ENCODE measurements at regions not wholly inside any gene's neighbourhood (a gene's known extent, or its start where the extent isn't known, plus 50 kb on each side); places are given as distances from the start of the nearest gene placed in this dataset.

GRCh38 chr2:3009483-3009882 is 368.1 kb downstream of the EIPR1 start:
- no peak overlapping the region for H3K27ac Mint-ChIP-seq
- DNase-seq (no peak), ATAC-seq (no peak)
- Histone ChIP-seq H3K4me1 (ENCODE audit: control insufficient read depth, insufficient read depth, low read length) (no peaks in the 10 kb centered on the region), H3K9me3 (ENCODE audit: control insufficient read depth, insufficient read depth, low read length) (peaks cover 4% of the 10 kb centered on the region), H3K36me3 (ENCODE audit: control insufficient read depth, insufficient read depth, low read length) (no peaks in the 10 kb centered on the region), H3K27ac (ENCODE audit: low read length) (no peak overlapping the region), H3K27me3 (ENCODE audit: control insufficient read depth, insufficient read depth, low read length) (no peaks in the 10 kb centered on the region), H3K4me3 (ENCODE audit: low read length) (no peak overlapping the region)
- no peaks in the 10 kb centered on the region for H3K36me3 Mint-ChIP-seq
- no peak for TF ChIP-seq CTCF (IDR thresholded peaks at IDR 0.05)
- intact Hi-C loops (cut with micrococcal nuclease) = no loop called here
- H3K9me3 Mint-ChIP-seq = peaks cover 8 to 9% of the 10 kb centered on the region in 2 donors
- no peaks in the 10 kb centered on the region for H3K4me1 Mint-ChIP-seq
- peaks cover 11 to 16% of the 10 kb centered on the region in 2 donors for H3K27me3 Mint-ChIP-seq (ENCODE audit: low read depth in 2 of 2)
- 87% methylated on average over 6 of the region's 7 CpGs for WGBS (ENCODE audit: insufficient coverage)
- H3K4me3 Mint-ChIP-seq = no peak overlapping the region

GRCh38 chr2:3009005-3009404 is 368.6 kb downstream of the EIPR1 start:
- no peak overlapping the region for H3K27ac Mint-ChIP-seq
- Histone ChIP-seq H3K36me3 (ENCODE audit: control insufficient read depth, insufficient read depth, low read length) (no peaks in the 10 kb centered on the region), H3K9me3 (ENCODE audit: control insufficient read depth, insufficient read depth, low read length) (peaks cover 4% of the 10 kb centered on the region), H3K4me1 (ENCODE audit: control insufficient read depth, insufficient read depth, low read length) (no peaks in the 10 kb centered on the region), H3K4me3 (ENCODE audit: low read length) (no peak overlapping the region), H3K27ac (ENCODE audit: low read length) (no peak overlapping the region), H3K27me3 (ENCODE audit: control insufficient read depth, insufficient read depth, low read length) (no peaks in the 10 kb centered on the region)
- peaks cover 8% of the 10 kb centered on the region in 2 donors for H3K9me3 Mint-ChIP-seq
- no peaks in the 10 kb centered on the region for H3K4me1 Mint-ChIP-seq
- intact Hi-C loops (cut with micrococcal nuclease) = no loop called here
- H3K4me3 Mint-ChIP-seq = no peak overlapping the region
- peaks cover 11 to 19% of the 10 kb centered on the region in 2 donors for H3K27me3 Mint-ChIP-seq (ENCODE audit: low read depth in 2 of 2)
- 66% methylated on average over 8 of the region's 8 CpGs for WGBS (ENCODE audit: insufficient coverage)
- DNase-seq = no peak
- ATAC-seq = no peak
- H3K36me3 Mint-ChIP-seq = no peaks in the 10 kb centered on the region
- TF ChIP-seq CTCF (IDR thresholded peaks at IDR 0.05) = no peak

- Histone ChIP-seq H3K27me3 (ENCODE audit: control insufficient read depth, insufficient read depth, low read length) (no peaks in the 10 kb centered on the region), H3K4me3 (ENCODE audit: low read length) (no peak overlapping the region), H3K4me1 (ENCODE audit: control insufficient read depth, insufficient read depth, low read length) (no peaks in the 10 kb centered on the region), H3K36me3 (ENCODE audit: control insufficient read depth, insufficient read depth, low read length) (no peaks in the 10 kb centered on the region), H3K9me3 (ENCODE audit: control insufficient read depth, insufficient read depth, low read length) (peaks cover 3% of the 10 kb centered on the region), H3K27ac (ENCODE audit: low read length) (no peak overlapping the region)
- WGBS (ENCODE audit: insufficient coverage) = 71% methylated on average over 2 of the region's 4 CpGs
- ATAC-seq (no peak), DNase-seq (no peak)
- Mint-ChIP-seq H3K36me3 (no peaks in the 10 kb centered on the region), H3K4me1 (no peaks in the 10 kb centered on the region), H3K27ac (no peak overlapping the region), H3K27me3 (ENCODE audit: low read depth in 2 of 2) (peaks cover 8 to 23% of the 10 kb centered on the region in 2 donors), H3K9me3 (peaks cover 5% of the 10 kb centered on the region in 2 donors), H3K4me3 (no peak overlapping the region)
- TF ChIP-seq CTCF (IDR thresholded peaks at IDR 0.05) = no peak
- intact Hi-C loops (cut with micrococcal nuclease) = no loop called here
Observed at GRCh38 chr2:3008561-3008960, 369.1 kb downstream of the EIPR1 start.

- Histone ChIP-seq H3K27me3 (ENCODE audit: control insufficient read depth, insufficient read depth, low read length) (no peaks in the 10 kb centered on the region), H3K4me1 (ENCODE audit: control insufficient read depth, insufficient read depth, low read length) (no peaks in the 10 kb centered on the region), H3K36me3 (ENCODE audit: control insufficient read depth, insufficient read depth, low read length) (no peaks in the 10 kb centered on the region), H3K27ac (ENCODE audit: low read length) (no peak overlapping the region), H3K9me3 (ENCODE audit: control insufficient read depth, insufficient read depth, low read length) (no peaks in the 10 kb centered on the region), H3K4me3 (ENCODE audit: low read length) (no peak overlapping the region)
- no peak overlapping the region for H3K27ac Mint-ChIP-seq
- intact Hi-C loops (cut with micrococcal nuclease) = no loop called here
- ATAC-seq (no peak), DNase-seq (no peak)
- H3K36me3 Mint-ChIP-seq = no peaks in the 10 kb centered on the region
- no peaks in the 10 kb centered on the region for H3K4me1 Mint-ChIP-seq
- 86% methylated on average over 6 of the region's 6 CpGs for WGBS (ENCODE audit: insufficient coverage)
- peaks cover 8 to 27% of the 10 kb centered on the region in 2 donors for H3K27me3 Mint-ChIP-seq (ENCODE audit: low read depth in 2 of 2)
- H3K4me3 Mint-ChIP-seq = no peak overlapping the region
- peaks cover 0 to 2% of the 10 kb centered on the region in 2 donors for H3K9me3 Mint-ChIP-seq
- no peak for TF ChIP-seq CTCF (IDR thresholded peaks at IDR 0.05)
Observed at GRCh38 chr2:3007135-3007534, 370.5 kb downstream of the EIPR1 start.
